RPMI8226 (cell line): ENCODE measurements at regions not wholly inside any gene's neighbourhood (a gene's known extent, or its start where the extent isn't known, plus 50 kb on each side); places are given as distances from the start of the nearest gene placed in this dataset.
A peak's percentile ranks its signal among the peaks of the same experiment; 100 is the strongest.

Experiments
- DNase-seq: peaks from one replicate; pipeline ENCODE4 v3.0.0-alpha.2; 2015

- DNase-seq = no peak
Measured at GRCh38 chr4:156390599-156391324, 437.1 kb upstream of the CTSO start.

- DNase-seq = no peak
Measured at GRCh38 chr4:156388826-156389225, 435.2 kb upstream of the CTSO start.

GRCh38 chr4:156378033-156378665 lies 424.5 kb upstream of the CTSO start:
- peak; percentile 15 for DNase-seq

GRCh38 chr4:156377036-156377710 lies 423.5 kb upstream of the CTSO start:
- no peak for DNase-seq

GRCh38 chr4:156374894-156375293 lies 421.2 kb upstream of the CTSO start:
- no peak for DNase-seq

GRCh38 chr4:156374069-156374468 lies 420.4 kb upstream of the CTSO start:
- DNase-seq = no peak

- DNase-seq = peak; percentile 7
Measured at GRCh38 chr4:156367502-156367901, 413.8 kb upstream of the CTSO start.

- no peak for DNase-seq
Measured at GRCh38 chr4:156362581-156362980, 408.9 kb upstream of the CTSO start.

- no peak for DNase-seq
Measured at GRCh38 chr4:156347412-156348075, 393.9 kb upstream of the CTSO start.

GRCh38 chr4:156346959-156347385 lies 393.3 kb upstream of the CTSO start:
- DNase-seq = no peak

- no peak for DNase-seq
Measured at GRCh38 chr4:156344397-156344796, 390.7 kb upstream of the CTSO start.

GRCh38 chr4:156336511-156336910 lies 382.8 kb upstream of the CTSO start:
- DNase-seq = no peak

- no peak for DNase-seq
Measured at GRCh38 chr4:156335721-156336120, 382.1 kb upstream of the CTSO start.

- DNase-seq = no peak
Measured at GRCh38 chr4:156330436-156331031, 376.9 kb upstream of the CTSO start.

- DNase-seq = no peak
Measured at GRCh38 chr4:156329779-156330178, 376.1 kb upstream of the CTSO start.

- DNase-seq = no peak
Measured at GRCh38 chr4:156328882-156329281, 375.2 kb upstream of the CTSO start.

GRCh38 chr4:156326246-156326645 lies 372.6 kb upstream of the CTSO start:
- no peak for DNase-seq

GRCh38 chr4:156322592-156322991 lies 368.9 kb upstream of the CTSO start:
- DNase-seq = no peak

- no peak for DNase-seq
Measured at GRCh38 chr4:156321203-156321602, 367.5 kb upstream of the CTSO start.

GRCh38 chr4:156313497-156313896 lies 359.8 kb upstream of the CTSO start:
- DNase-seq = no peak

- no peak for DNase-seq
Measured at GRCh38 chr4:156312261-156312847, 358.7 kb upstream of the CTSO start.

- no peak for DNase-seq
Measured at GRCh38 chr4:156309031-156309430, 355.4 kb upstream of the CTSO start.

- DNase-seq = no peak
Measured at GRCh38 chr4:156303708-156304107, 350.0 kb upstream of the CTSO start.
